Muscle layer of duodenum (tissue), 2 donors: ENCODE measurements at regions not wholly inside any gene's neighbourhood (a gene's known extent, or its start where the extent isn't known, plus 50 kb on each side); places are given as distances from the start of the nearest gene placed in this dataset.
"Not testable (repeated sequence)": the region's sequence is repeated elsewhere in the genome, so short reads cannot be mapped to it uniquely, and the experiment has no call there.

Experiments
- H3K27ac ChIP-seq: one replicate; pipeline ENCODE4 v1.7.0; 2013; ENCODE audit warnings: mild to moderate bottlenecking, low read length
- H3K27me3 ChIP-seq: one replicate; pipeline ENCODE4 v1.7.0; 2013; ENCODE audit warnings: low read depth, mild to moderate bottlenecking, control low read depth, low read length
- H3K36me3 ChIP-seq, 2 donors: one replicate each; pipeline ENCODE4 v1.7.0; 2013; ENCODE audit warnings: low read length in 2 of 2, control low read depth in 1 of 2, mild to moderate bottlenecking in 1 of 2; ENCODE audit not compliant: insufficient read depth in 2 of 2, control insufficient read depth in 1 of 2
- H3K4me1 ChIP-seq, 2 donors: one replicate each; pipeline ENCODE4 v1.7.0; 2013; ENCODE audit warnings: low read length in 2 of 2, mild to moderate bottlenecking in 2 of 2, control low read depth in 1 of 2, moderate library complexity in 1 of 2; ENCODE audit not compliant: insufficient read depth in 2 of 2, control insufficient read depth in 1 of 2
- H3K4me3 ChIP-seq, 2 donors: one replicate each; pipeline ENCODE4 v1.7.0; 2013; ENCODE audit warnings: low read length in 2 of 2, low read depth in 1 of 2, mild to moderate bottlenecking in 1 of 2
- H3K9me3 ChIP-seq, 2 donors: one replicate each; pipeline ENCODE4 v1.7.0; 2013; ENCODE audit warnings: low read length in 2 of 2, control low read depth in 1 of 2, mild to moderate bottlenecking in 1 of 2; ENCODE audit not compliant: control insufficient read depth in 1 of 2
- donor health status: healthy.

GRCh38 chr17:63282455-63282854 lies 163.7 kb downstream of the CYB561 start:
- peaks cover 0 to 12% of the 10 kb centered on the region in 2 donors for H3K36me3 ChIP-seq

GRCh38 chr17:63285551-63285950 lies 160.6 kb downstream of the CYB561 start:
- Histone ChIP-seq H3K9me3 (peaks cover 4 to 18% of the 10 kb centered on the region in 2 donors), H3K36me3 (peaks cover 0 to 12% of the 10 kb centered on the region in 2 donors), H3K4me1 (no peaks in the 10 kb centered on the region), H3K27ac (no peak overlapping the region), H3K27me3 (no peaks in the 10 kb centered on the region), H3K4me3 (peak overlapping the region in 1 of 2 donors; percentile 6)

More at GRCh38 chr17:63282455-63282854, 163.7 kb downstream of the CYB561 start:
- H3K9me3 ChIP-seq = peaks cover 4 to 18% of the 10 kb centered on the region in 2 donors
- no peaks in the 10 kb centered on the region for H3K27me3 ChIP-seq
- H3K27ac ChIP-seq = no peak overlapping the region
- H3K4me1 ChIP-seq = no peaks in the 10 kb centered on the region
- no peak overlapping the region for H3K4me3 ChIP-seq

DNA sequence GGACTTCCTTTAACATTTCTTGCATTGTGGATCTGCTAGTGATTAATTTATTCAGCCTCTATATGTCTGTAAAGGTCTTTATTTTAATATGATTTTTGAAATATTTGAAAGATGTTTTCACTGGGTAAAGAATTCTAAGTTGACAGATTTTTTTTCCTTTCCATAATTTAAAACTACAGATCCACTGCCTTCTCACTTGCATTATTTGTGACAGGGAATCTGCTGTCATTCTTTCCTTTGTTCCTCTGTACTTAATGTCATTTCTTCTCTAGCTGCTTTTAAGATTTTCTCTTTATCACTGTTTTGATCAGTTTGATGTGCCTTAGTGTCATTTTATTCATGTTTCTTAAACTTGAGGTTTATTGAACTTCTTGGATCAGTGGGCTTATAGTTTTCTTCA lies 159.9 kb downstream of the CYB561 start:
- peaks cover 4 to 18% of the 10 kb centered on the region in 2 donors for H3K9me3 ChIP-seq
- H3K36me3 ChIP-seq = peaks cover 0 to 12% of the 10 kb centered on the region in 2 donors
- H3K27ac ChIP-seq = no peak overlapping the region
- no peaks in the 10 kb centered on the region for H3K27me3 ChIP-seq
- H3K4me1 ChIP-seq = no peaks in the 10 kb centered on the region
- no peak overlapping the region for H3K4me3 ChIP-seq

GRCh38 chr17:63287006-63287405 lies 159.1 kb downstream of the CYB561 start:
- Histone ChIP-seq H3K9me3 (peaks cover 4 to 18% of the 10 kb centered on the region in 2 donors), H3K36me3 (peaks cover 0 to 12% of the 10 kb centered on the region in 2 donors)
- not testable (repeated sequence) for H3K27ac ChIP-seq, H3K27me3 ChIP-seq, H3K4me1 ChIP-seq, H3K4me3 ChIP-seq

DNA sequence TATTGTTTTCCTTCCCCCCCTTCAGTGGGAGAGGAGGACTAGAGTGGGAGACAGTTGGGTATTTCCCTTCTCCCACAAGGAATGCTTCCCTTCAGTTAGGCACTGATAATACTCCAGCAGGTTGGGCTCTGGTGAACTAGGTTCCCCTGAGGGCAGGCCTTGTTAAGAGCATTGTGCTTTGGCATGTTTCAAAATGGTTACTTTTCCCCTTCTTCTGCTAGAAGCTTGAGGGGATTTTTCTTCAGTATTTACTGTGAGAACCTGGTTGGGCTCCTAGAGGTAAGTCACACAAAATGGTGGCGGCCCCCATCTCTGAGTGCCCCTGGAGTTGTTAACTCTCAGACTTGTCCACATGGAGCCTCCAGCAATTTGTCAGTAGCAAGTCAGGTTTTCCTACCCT lies 156.2 kb downstream of the CYB561 start:
- Histone ChIP-seq H3K4me1 (peaks cover 0 to 8% of the 10 kb centered on the region in 2 donors), H3K27ac (no peak overlapping the region), H3K27me3 (no peaks in the 10 kb centered on the region), H3K36me3 (peaks cover 0 to 9% of the 10 kb centered on the region in 2 donors), H3K9me3 (peaks cover 4 to 12% of the 10 kb centered on the region in 2 donors), H3K4me3 (no peak overlapping the region)

GRCh38 chr17:63290351-63290750 lies 155.8 kb downstream of the CYB561 start:
- peaks cover 0 to 8% of the 10 kb centered on the region in 2 donors for H3K36me3 ChIP-seq
- peaks cover 4 to 12% of the 10 kb centered on the region in 2 donors for H3K9me3 ChIP-seq
- no peaks in the 10 kb centered on the region for H3K27me3 ChIP-seq
- no peak overlapping the region for H3K4me3 ChIP-seq
- H3K4me1 ChIP-seq = peaks cover 0 to 8% of the 10 kb centered on the region in 2 donors
- no peak overlapping the region for H3K27ac ChIP-seq

DNA sequence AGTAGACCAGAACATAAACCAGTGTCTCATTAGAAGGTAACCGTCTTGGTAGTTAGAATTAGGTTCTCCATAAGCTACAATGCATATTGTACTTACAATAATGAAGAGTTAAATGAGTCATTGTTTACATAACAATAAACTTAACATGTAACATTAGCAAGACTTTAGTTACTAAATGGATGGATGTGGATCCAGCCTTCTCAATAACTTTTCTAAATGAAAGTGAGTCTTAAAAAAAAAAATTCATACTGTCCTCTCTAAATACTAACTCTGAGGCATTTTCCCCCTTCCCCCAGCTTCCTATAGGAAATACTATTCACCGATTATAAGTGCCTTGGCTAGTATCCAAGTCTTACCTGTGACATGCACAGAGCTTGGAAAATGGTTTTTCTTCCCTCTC lies 155.3 kb downstream of the CYB561 start:
- Histone ChIP-seq H3K4me1 (peaks cover 0 to 8% of the 10 kb centered on the region in 2 donors), H3K36me3 (peaks cover 0 to 5% of the 10 kb centered on the region in 2 donors), H3K27ac (no peak overlapping the region), H3K27me3 (no peaks in the 10 kb centered on the region), H3K4me3 (no peak overlapping the region), H3K9me3 (peaks cover 4 to 9% of the 10 kb centered on the region in 2 donors)

- H3K9me3 ChIP-seq = peaks cover 7 to 12% of the 10 kb centered on the region in 2 donors
- peaks cover 0 to 6% of the 10 kb centered on the region in 2 donors for H3K36me3 ChIP-seq
- peaks cover 0 to 8% of the 10 kb centered on the region in 2 donors for H3K4me1 ChIP-seq
- H3K27me3 ChIP-seq = no peaks in the 10 kb centered on the region
- H3K4me3 ChIP-seq = no peak overlapping the region
- no peak overlapping the region for H3K27ac ChIP-seq
Observed at GRCh38 chr17:63291258-63291657, 154.8 kb downstream of the CYB561 start.

DNA sequence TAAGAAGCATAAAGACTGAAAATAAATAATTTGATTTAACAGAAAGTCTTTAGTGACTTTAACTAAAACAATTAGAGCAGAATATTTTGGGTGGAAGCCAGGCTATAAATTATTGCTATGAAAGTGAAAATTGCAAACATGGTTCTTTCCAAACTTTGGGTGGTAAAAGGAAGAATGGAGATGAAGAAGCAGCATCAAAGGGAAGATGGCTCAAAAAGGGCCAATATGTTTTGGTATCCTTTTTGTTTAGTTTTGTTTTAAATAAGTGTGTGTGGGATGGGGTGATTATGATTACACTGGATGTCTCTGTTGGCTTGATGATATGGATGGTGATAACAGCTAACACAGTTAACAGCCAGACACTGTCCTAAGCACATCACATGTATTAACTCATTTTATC lies 153.7 kb downstream of the CYB561 start:
- Histone ChIP-seq H3K4me3 (no peak overlapping the region), H3K4me1 (peaks cover 0 to 8% of the 10 kb centered on the region in 2 donors), H3K9me3 (peaks cover 5 to 6% of the 10 kb centered on the region in 2 donors), H3K36me3 (peaks cover 0 to 6% of the 10 kb centered on the region in 2 donors), H3K27me3 (no peaks in the 10 kb centered on the region), H3K27ac (no peak overlapping the region)

DNA sequence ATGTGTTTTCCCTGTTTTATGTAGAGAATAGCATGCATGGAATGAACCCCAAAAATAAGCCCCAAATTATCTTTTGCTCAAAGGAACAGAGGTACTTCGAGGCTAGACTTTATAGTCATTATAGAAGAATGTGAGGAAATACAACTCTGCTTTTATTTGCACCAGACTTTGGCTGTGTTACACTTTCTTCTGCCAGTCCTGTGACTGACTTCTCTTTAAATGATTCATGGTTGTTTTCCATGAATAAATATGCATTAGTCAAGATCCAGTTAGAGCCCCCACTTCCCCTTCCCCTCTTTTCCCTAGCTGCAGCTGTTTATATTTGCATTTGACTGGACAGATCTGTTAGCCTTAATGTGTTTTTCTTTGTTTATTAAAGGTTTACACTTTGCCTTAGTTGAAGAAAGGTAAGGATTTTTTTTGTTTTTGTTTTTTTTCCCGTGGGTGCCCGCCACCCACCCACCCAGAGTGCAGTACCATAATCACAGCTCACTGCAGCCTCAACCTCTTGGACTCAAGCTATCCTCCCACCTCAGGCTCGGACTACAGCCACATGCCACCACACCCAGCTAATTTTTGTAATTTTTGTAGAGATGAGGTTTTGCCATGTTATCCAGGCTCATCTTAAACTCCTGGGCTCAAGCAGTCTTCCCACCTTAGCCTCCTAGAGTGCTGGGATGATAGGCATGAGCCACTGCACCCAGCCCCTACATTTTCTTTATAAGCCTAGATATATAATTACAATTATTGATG lies 152.6 kb downstream of the CYB561 start:
- Histone ChIP-seq H3K9me3 (peaks cover 5 to 6% of the 10 kb centered on the region in 2 donors), H3K4me1 (peaks cover 0 to 8% of the 10 kb centered on the region in 2 donors), H3K36me3 (peaks cover 0 to 6% of the 10 kb centered on the region in 2 donors), H3K27me3 (no peaks in the 10 kb centered on the region), H3K27ac (no peak overlapping the region), H3K4me3 (no peak overlapping the region)

DNA sequence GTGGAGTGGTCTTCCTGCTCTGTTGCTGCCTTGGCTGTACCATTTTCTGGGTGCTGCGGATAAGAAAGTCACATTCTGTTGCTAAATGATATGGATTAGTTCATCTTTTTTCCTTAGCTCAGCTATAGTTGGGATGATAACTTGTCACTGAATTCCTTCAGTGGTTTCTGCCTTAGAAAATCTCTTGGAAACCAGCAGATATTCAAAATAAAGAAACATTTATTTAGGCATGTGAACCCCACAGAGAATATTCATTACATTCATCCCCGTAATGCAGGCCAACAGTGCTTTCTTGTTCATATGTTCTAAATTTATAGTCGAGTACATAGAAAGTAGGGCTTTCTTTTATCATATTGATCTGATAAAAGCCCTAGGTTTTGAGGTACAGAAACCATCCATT lies 151.3 kb downstream of the CYB561 start:
- Histone ChIP-seq H3K27ac (no peak overlapping the region), H3K4me1 (peaks cover 0 to 8% of the 10 kb centered on the region in 2 donors), H3K4me3 (no peak overlapping the region), H3K9me3 (peaks cover 5 to 6% of the 10 kb centered on the region in 2 donors), H3K36me3 (peaks cover 0 to 6% of the 10 kb centered on the region in 2 donors), H3K27me3 (no peaks in the 10 kb centered on the region)
